ENCODE measurements at regions not wholly inside any gene's neighbourhood (a gene's known extent, or its start where the extent isn't known, plus 50 kb on each side); places are given as distances from the start of the nearest gene placed in this dataset.

DNA sequence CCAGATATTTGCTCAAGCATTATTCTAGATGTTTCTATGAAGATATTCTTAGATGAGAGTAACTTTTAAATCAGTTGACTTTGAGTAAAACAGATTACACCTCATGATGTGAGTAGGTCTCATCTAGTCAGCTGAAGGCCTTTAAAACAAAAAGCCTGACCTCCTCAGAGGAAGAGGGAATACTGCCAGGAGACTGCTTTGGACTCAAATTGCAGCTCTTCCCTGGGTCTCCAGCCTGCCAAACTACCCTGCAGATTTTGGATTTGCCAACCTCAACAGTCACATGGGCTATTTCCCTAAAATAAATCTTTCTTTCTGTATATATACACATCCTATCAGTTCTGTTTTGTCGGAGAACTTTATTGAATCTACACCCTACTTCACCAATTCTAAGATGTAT is 182.5 kb upstream of the TENT5A start:
- TF ChIP-seq, protein P1, sequence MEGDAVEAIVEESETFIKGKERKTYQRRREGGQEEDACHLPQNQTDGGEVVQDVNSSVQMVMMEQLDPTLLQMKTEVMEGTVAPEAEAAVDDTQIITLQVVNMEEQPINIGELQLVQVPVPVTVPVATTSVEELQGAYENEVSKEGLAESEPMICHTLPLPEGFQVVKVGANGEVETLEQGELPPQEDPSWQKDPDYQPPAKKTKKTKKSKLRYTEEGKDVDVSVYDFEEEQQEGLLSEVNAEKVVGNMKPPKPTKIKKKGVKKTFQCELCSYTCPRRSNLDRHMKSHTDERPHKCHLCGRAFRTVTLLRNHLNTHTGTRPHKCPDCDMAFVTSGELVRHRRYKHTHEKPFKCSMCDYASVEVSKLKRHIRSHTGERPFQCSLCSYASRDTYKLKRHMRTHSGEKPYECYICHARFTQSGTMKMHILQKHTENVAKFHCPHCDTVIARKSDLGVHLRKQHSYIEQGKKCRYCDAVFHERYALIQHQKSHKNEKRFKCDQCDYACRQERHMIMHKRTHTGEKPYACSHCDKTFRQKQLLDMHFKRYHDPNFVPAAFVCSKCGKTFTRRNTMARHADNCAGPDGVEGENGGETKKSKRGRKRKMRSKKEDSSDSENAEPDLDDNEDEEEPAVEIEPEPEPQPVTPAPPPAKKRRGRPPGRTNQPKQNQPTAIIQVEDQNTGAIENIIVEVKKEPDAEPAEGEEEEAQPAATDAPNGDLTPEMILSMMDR (IDR thresholded peaks at IDR 0.05; ENCODE audit: borderline replicate concordance, extremely low read depth, low read length, poor library complexity, severe bottlenecking), result no peak
- no peak for TF ChIP-seq EZH2 (IDR thresholded peaks at IDR 0.05; ENCODE audit: borderline replicate concordance, low read depth, low read length, severe bottlenecking)

Measured in DND-41 (cell line).